GM04503 (cell line): ENCODE measurements at regions not wholly inside any gene's neighbourhood (a gene's known extent, or its start where the extent isn't known, plus 50 kb on each side); places are given as distances from the start of the nearest gene placed in this dataset.
"Not testable (repeated sequence)": the region's sequence is repeated elsewhere in the genome, so short reads cannot be mapped to it uniquely, and the experiment has no call there.

Experiments used
- DNase-seq: peaks from one replicate; pipeline ENCODE4 v3.0.0-alpha.2; 2012; ENCODE audit warnings: low read depth

- no peak for DNase-seq
Observed at GRCh38 chr11:90757849-90758494, 535.1 kb upstream of the CHORDC1 start.

DNA sequence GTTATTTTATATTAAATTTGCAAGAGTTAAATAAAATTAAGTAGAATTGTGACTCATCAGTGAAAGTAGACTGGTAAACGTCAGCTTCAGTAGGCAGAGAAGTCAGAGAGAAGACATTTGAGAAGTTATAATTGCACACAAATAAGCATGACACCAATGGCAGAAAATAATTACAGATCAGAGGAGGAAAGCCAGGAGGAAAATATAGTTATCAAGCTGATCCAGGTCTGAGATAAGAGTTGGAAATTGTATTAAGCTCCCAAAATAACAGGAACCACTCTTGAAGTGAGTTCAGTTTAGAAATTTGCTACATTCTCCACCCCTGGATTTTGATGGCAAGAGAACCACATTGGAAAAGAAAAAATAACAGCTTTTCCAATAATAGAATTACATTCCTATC lies 533.8 kb upstream of the CHORDC1 start:
- DNase-seq: no peak

DNA sequence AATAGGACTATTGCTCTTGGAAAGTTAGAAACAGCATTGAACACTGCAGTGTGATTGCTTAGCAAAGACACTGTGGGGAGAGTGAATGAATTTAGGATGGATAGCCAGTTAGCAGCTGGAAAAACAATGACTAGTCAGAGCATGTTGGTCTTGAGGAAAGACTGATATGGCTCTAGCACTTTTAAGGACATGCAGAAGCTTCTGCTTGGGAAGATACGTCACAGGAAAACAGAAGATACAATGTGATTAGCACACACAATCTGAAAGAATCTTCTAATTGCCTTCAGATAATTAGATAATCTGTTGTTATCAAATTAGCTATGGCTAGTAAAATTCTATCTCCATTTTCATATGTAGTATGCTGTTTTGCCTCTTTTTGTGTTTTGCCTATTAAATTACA lies 530.7 kb upstream of the CHORDC1 start:
- no peak for DNase-seq

DNA sequence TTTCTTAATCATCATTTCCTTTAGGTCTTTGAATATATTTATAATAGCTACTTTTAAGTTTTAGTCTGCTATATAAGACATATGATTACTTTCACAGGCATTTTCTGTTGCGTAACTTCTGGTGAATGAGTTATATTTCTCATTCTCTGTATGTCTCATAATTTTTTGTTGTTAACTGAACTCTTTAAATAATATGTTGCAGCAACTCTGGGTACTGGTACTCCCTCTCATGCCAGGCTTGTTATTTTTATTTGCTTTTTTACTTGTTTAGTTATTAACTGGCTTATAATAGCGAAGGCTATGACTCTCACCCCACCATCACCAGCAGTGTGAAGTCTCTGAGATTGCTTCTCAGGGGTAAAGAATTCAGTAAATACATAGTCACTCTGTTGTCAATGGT lies 524.2 kb upstream of the CHORDC1 start:
- no peak for DNase-seq

DNA sequence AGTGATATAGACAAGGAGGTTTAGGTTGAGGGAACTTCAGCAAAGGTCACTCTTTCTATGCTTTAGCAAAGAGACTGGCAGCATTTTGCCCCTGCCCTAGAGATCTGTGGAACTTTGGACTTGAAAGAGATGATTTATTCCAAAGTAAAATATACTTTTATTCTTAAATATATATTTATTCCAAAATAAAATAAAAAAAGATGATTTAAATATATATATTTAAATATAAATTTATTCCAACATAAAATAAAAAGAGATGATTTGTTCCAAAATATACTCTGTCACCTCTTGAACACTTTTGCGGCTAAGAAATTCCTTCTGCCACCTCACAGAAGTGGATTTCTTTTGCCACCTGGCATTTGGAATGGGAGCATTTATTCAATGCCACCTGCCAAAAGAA lies 521.3 kb upstream of the CHORDC1 start:
- no peak for DNase-seq

- DNase-seq: no peak
Observed at GRCh38 chr11:90738799-90739198, 516.0 kb upstream of the CHORDC1 start.

GRCh38 chr11:90737444-90738050 lies 514.7 kb upstream of the CHORDC1 start:
- no peak for DNase-seq

- DNase-seq: no peak
Observed at GRCh38 chr11:90732486-90732885, 509.6 kb upstream of the CHORDC1 start.

GRCh38 chr11:90723475-90723874 lies 500.6 kb upstream of the CHORDC1 start:
- no peak for DNase-seq

- DNase-seq: no peak
Observed at GRCh38 chr11:90722552-90723190, 499.8 kb upstream of the CHORDC1 start.

DNA sequence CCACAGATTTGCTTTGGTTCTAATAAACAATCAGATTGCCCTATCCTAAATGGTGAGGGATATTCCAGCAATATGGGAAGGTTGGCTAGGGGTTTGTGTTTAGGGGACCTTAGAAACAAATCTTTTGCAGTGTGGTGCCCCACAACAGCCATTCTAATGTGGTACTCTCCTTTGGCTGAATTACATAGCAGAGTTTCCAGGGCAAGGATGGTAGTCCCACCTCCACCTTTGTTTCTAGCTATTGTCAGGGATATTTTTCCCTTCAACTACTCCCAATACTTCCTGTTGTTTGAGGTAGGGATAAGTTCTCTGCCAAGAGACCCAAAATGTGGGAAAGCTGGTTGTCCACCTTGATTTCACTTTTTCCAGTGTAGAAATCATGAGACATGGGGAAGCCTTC lies 494.7 kb upstream of the CHORDC1 start:
- DNase-seq: no peak

- DNase-seq: no peak
Observed at GRCh38 chr11:90705661-90706060, 482.8 kb upstream of the CHORDC1 start.

DNA sequence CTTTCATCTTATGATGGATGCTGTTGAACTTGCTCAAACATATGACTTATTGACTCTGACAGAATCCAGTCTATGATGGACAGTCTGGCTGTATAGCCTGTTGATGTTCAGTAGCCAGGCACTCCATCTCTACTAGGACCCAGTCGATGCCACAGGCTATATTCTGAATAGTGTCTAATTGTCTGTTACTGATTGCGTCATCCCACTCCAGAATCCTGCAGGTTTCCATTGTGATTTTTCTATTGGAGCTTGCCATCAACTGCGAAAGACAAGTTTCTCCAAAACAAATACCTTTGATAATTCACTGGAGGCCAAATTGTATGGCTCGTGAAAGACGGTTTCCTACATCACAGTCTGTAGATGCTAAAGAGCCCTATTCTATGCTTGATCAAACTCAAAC lies 481.7 kb upstream of the CHORDC1 start:
- DNase-seq: no peak

GRCh38 chr11:90701716-90702115 lies 478.9 kb upstream of the CHORDC1 start:
- no peak for DNase-seq

- DNase-seq: no peak
Observed at GRCh38 chr11:90700789-90701439, 478.1 kb upstream of the CHORDC1 start.

- no peak for DNase-seq
Observed at GRCh38 chr11:90699791-90700400, 477.0 kb upstream of the CHORDC1 start.

DNA sequence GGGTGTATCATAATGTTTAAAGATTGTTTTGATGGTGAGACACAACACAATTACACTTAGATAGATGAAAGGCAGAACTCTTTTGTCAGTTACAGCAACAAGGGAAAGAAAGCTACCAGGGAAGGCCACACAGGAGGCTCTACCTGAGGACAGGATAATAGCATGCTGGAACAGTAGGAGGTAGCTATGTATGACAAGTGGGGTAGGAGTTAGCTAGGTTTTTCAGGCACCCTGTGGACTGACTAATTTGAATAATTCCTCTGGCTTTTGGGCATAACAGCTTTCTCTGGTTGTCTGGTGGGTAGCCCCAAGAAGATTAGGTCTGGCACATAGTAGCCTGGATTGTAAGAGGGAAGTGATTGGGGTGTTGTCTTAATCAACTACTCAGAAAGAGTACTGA lies 475.4 kb upstream of the CHORDC1 start:
- no peak for DNase-seq

DNA sequence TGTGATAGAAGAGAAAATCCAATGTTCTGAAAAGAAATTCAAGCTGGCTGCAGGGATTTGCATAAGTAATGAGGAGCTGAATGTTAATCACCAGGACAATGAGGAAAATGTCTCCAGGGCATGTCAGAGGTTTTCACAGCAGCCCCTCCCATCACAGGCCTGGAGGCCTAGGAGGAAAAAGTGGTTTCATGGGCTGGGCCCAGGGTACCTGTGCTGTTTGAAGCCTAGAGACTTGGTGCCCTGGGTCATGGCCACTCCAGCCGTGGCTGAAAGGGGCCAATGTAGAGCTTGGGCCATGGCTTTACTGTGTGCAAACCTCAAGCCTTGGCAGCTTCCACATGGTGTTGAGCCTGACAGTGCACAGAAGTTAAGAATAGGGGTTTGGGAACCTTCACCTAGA lies 452.6 kb upstream of the CHORDC1 start:
- not testable (repeated sequence) for DNase-seq

DNA sequence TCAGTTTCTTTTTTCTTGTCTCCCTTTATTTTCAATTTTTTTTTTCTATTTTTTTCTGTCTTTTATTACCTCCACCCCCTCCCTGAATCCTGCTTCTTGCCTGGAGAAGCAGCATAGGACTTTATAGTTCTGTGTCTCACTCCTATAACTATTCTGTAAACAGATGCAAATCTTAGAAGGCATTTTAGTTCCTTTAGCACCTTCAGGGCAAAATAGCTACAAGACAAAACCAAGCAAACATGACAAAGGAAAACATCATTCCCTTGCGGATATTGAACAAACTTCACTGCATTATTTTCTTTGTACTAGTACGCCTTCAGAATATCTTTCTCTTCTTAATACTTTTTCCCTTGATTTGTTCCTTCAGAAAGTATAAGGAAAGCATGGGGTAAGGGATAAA lies 446.2 kb upstream of the CHORDC1 start:
- DNase-seq: no peak

GRCh38 chr11:90668502-90668901 lies 445.7 kb upstream of the CHORDC1 start:
- no peak for DNase-seq

DNA sequence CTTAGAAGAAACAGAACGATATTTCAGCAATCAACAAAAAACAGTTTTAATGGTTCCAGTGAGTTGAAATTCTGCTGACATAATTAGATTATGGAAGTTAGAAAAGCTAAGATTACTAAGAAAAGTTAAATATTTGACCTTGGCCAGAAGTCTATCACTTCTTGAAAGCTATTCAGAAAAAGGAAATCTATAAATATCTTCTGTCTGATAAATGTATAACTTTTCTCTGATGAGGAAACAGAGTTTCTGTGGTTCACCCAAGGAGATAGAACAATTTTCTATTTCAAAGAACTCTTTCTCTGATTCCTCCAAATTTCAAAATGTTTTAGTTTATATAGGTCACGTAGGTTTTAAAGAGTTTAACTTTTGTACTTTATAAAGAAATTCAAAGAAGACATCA lies 438.4 kb upstream of the CHORDC1 start:
- DNase-seq: no peak

GRCh38 chr11:90656171-90656570 lies 433.3 kb upstream of the CHORDC1 start:
- no peak for DNase-seq

DNA sequence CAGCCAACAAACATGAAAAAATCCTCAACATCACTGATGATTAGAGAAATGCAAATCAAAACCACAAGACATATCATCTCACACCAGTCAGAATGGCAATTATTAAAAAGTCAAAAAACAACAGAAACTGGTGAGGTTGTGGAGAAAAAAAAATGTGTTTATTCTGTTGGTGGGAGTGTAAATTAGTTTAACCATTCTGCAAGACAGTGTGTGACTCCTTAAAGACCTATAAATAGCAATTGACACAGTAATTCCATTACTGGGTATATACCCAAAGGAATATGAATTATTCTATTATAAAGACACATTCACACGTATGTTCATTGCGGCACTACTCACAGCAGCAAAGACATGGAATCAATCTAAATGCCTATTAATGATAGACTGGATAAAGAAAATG lies 427.3 kb upstream of the CHORDC1 start:
- no peak for DNase-seq
